ENCODE measurements at regions not wholly inside any gene's neighbourhood (a gene's known extent, or its start where the extent isn't known, plus 50 kb on each side); places are given as distances from the start of the nearest gene placed in this dataset.

DNA sequence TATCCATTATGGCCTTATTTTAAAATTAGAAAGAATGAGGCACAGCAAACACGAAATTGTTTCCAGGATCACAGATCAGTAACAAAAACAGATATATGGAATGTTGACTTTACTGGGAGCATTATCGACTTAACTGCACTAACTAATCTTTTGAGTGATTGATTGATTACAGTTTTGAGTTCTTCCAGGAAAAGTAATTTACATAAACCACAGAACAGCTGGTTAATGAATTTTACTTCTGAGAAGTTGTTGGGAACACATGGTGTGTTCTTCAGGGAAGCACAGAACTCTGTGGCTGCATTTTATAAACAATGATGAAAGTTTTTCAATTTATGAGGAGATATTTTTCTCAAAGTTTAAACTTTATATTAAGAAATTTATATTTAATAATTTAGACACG is 802.4 kb upstream of the ACO1 start:
- no peaks in the 10 kb centered on the region for H4K20me1 ChIP-seq (ENCODE audit: insufficient read depth, low read length)
- no peaks in the 10 kb centered on the region for H3K9me1 ChIP-seq (ENCODE audit: insufficient read depth, low read length)
- H2BK20ac ChIP-seq (ENCODE audit: low read depth, low read length) = no peak overlapping the region
- no peak overlapping the region for H2BK120ac ChIP-seq (ENCODE audit: low read depth, low read length)
- no peak overlapping the region for H2BK15ac ChIP-seq (ENCODE audit: low read depth, low read length)
- TF ChIP-seq CEBPB (IDR thresholded peaks at IDR 0.05; ENCODE audit: low read depth, low read length) = no peak
- TF ChIP-seq MAFK (IDR thresholded peaks at IDR 0.05; ENCODE audit: low read depth, low read length) = no peak
- TF ChIP-seq SMC3 (IDR thresholded peaks at IDR 0.05; ENCODE audit: low read depth, low read length) = no peak
- in situ Hi-C loops (cut with MboI; ENCODE audit: low sequenced_read_pairs) = no loop called here
- H3K23ac ChIP-seq (ENCODE audit: low read depth, low read length) = no peak overlapping the region
- no peak overlapping the region for H3K14ac ChIP-seq (replicated peaks; ENCODE audit: low read depth, low read length)
- H2AK9ac ChIP-seq (replicated peaks; ENCODE audit: low read depth, low read length, poor library complexity) = no peak overlapping the region
- no peak overlapping the region for H4K91ac ChIP-seq (ENCODE audit: insufficient read depth, low read depth, low read length)
- WGBS, 2 experiments (ENCODE audit: extremely low coverage in 2 of 2, insufficient read length in 1 of 2) = no CpG with 5 or more reads among the region's 3 CpGs
- no peak overlapping the region for H3K27ac ChIP-seq (ENCODE audit: insufficient read depth, low read length)
- H4K5ac ChIP-seq (ENCODE audit: low read depth, low read length) = no peak overlapping the region
- no peaks in the 10 kb centered on the region for H3K27me3 ChIP-seq (ENCODE audit: control insufficient read depth, insufficient read depth, low read length)
- H4K8ac ChIP-seq (ENCODE audit: low read depth in 2 of 2, low read length in 2 of 2) = no peak overlapping the region
- no peak overlapping the region for H2BK5ac ChIP-seq (ENCODE audit: low read depth, low read length, poor library complexity, severe bottlenecking)
- CTCF ChIA-PET = no interaction called here
- POLR2A ChIA-PET (ENCODE audit: unreplicated experiment) = no interaction called here
- no peak overlapping the region for H3K9ac ChIP-seq (ENCODE audit: low read depth, low read length)
- dilution Hi-C loops (cut with HindIII; ENCODE audit: low sequenced_read_pairs, unreplicated experiment) = no loop called here
- no peak overlapping the region for H2AFZ ChIP-seq (replicated peaks; ENCODE audit: low read length, poor library complexity)
- no TSS peak for BruUV-seq (replicated peaks)
- ATAC-seq (ENCODE audit: low read depth) (no peak), DNase-seq (no peak)
- H3K4me1 ChIP-seq (ENCODE audit: control insufficient read depth, insufficient read depth, low read length) = no peaks in the 10 kb centered on the region
- no peaks in the 10 kb centered on the region for H3K79me1 ChIP-seq (ENCODE audit: low read depth in 1 of 2, low read length in 2 of 2)
- H3K36me3 ChIP-seq (ENCODE audit: control insufficient read depth, insufficient read depth, low read length) = no peaks in the 10 kb centered on the region
- H3K4me2 ChIP-seq (ENCODE audit: low read depth, low read length) = no peak overlapping the region
- no peak overlapping the region for H3K18ac ChIP-seq (ENCODE audit: low read depth, low read length)
- intact Hi-C loops (cut with micrococcal nuclease) = no loop called here
- H3K9me3 ChIP-seq (ENCODE audit: control insufficient read depth, insufficient read depth, low read length) = no peaks in the 10 kb centered on the region
- H3K4me3 ChIP-seq (ENCODE audit: insufficient read depth, low read depth, low read length) = no peak overlapping the region
- H3K4ac ChIP-seq (ENCODE audit: low read depth, low read length) = no peak overlapping the region
- H2AK5ac ChIP-seq (ENCODE audit: low read depth, low read length) = no peak overlapping the region
- H3K56ac ChIP-seq (ENCODE audit: extremely low read depth, insufficient read depth, low read length) = no peak overlapping the region
